GM13976 (cell line): ENCODE measurements at regions not wholly inside any gene's neighbourhood (a gene's known extent, or its start where the extent isn't known, plus 50 kb on each side); places are given as distances from the start of the nearest gene placed in this dataset.

Experiments used
- DNase-seq: peaks from one replicate; pipeline ENCODE4 v3.0.0; 2012; ENCODE audit warnings: low spot score
- in situ Hi-C: fragments of 300-500 bp; cut with MboI; formaldehyde crosslinking; loops from one replicate; pipeline ENCODE4 v1.12.0; 2022; ENCODE audit warnings: low sequenced_read_pairs, mixed read lengths, inconsistent platforms; ENCODE audit not compliant: unreplicated experiment
- TF ChIP-seq, protein P1 (sequence below): IDR thresholded peaks from 2 replicates; pipeline ENCODE4 v1.5.1; 2012; ENCODE audit warnings: borderline replicate concordance, mild to moderate bottlenecking; ENCODE audit not compliant: insufficient read depth; ENCODE audit errors: extremely low read depth, missing control alignments, control extremely low read depth

DNA sequence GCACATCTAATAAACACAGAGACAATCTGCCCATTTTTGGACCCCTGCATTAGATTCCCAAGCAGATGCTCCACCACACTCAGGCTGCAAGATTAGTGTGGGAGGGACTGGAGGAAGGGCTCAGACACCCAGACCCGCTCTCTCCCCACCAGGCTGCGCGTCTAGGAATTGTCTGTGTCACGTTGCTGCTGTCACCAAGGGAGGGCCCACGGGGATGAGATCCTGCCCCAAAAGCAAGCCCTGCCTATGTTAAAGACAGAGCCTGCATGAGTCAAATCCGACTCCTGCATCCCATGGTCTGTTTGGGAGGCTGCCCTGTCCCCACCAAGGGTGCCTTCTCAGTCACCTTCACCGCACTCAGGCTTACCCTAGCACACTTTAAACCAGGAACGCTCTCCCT, 114.4 kb upstream of the ZNF507 start:
- TF ChIP-seq, protein P1, sequence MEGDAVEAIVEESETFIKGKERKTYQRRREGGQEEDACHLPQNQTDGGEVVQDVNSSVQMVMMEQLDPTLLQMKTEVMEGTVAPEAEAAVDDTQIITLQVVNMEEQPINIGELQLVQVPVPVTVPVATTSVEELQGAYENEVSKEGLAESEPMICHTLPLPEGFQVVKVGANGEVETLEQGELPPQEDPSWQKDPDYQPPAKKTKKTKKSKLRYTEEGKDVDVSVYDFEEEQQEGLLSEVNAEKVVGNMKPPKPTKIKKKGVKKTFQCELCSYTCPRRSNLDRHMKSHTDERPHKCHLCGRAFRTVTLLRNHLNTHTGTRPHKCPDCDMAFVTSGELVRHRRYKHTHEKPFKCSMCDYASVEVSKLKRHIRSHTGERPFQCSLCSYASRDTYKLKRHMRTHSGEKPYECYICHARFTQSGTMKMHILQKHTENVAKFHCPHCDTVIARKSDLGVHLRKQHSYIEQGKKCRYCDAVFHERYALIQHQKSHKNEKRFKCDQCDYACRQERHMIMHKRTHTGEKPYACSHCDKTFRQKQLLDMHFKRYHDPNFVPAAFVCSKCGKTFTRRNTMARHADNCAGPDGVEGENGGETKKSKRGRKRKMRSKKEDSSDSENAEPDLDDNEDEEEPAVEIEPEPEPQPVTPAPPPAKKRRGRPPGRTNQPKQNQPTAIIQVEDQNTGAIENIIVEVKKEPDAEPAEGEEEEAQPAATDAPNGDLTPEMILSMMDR: no peak
- in situ Hi-C loops: no loop called here
- no peak for DNase-seq

DNA sequence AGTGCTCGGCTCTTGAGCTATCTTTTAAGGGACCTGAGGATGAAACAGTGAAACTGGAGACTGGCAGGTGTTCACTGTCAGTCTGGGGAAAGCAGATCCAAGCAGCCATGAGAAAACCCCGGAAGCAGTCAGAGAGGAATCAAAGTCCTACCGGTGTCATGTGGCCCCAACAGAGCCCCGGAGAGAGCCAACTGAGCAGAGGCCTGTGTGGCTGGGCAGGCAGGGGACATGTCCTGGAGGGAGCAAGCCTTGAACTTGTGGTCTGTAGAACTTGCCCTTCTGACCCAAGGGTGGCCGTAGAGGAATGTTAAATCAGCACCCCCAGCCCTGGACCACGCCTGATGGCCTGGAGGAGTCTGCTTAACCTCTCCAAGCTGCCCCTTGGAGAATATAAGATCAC, 113.7 kb upstream of the ZNF507 start:
- in situ Hi-C loops: no loop called here
- TF ChIP-seq, protein P1: no peak
- DNase-seq: no peak

DNA sequence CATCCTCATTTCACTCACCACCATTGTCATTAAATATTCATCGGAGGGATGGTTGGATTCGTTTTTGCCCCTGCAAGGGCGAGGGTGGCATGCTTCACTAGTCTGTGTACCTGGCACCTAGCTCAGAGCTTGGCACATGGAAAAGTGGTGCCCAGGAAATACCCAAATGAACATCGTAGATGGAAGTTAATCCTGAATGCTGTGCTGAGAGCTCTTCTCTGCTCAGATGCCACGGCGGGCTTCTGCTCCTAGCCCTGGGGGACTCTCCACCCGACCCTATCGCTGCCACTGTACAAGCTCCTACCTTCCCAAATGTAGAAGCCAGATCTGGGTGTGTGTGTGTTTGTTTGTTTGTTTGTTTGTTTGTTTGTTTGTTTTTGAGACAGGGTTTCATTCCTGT, 113.0 kb upstream of the ZNF507 start:
- TF ChIP-seq, protein P1: no peak
- in situ Hi-C loops: no loop called here
- no peak for DNase-seq

DNA sequence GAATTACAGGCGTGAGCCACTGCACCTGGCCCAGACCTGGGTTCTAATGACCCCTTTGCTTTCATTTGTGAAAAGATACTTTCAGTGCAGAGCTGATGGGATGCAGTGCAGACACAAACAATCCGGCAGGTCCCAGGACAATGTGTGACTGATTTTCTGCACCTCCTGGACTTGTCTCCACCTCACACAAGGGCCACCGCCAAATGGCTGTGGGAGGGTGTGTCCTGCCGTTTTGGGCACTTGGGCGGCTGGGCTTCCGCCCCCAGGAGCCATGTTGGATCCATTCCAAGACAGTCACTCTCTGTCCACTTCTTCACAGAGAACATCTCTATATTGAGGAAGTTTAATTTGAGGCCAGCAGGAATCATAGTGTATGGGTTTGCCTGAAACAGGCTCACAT, 112.3 kb upstream of the ZNF507 start:
- DNase-seq: no peak
- TF ChIP-seq, protein P1: no peak
- in situ Hi-C loops: no loop called here

DNA sequence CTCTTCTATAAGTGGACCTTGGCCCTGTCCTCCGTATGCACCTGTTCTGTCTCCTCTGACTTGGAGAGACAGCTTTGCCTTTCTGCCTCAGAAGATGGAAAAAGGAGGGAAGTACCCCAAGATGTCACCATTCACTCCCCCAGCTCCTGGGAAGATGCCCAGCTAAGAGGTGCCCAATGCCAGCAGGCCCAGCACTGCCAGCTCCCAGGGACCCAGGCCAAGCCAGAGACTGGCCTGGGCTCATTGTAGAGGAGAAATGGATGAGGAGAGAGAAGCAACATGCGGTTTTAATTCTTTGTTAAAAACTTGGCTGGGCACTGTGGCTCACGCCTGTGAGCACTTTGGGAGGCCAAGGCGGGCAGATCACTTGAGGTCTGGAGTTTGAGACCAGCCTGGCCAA, 111.5 kb upstream of the ZNF507 start:
- in situ Hi-C loops: no loop called here
- DNase-seq: no peak
- TF ChIP-seq, protein P1: no peak

DNA sequence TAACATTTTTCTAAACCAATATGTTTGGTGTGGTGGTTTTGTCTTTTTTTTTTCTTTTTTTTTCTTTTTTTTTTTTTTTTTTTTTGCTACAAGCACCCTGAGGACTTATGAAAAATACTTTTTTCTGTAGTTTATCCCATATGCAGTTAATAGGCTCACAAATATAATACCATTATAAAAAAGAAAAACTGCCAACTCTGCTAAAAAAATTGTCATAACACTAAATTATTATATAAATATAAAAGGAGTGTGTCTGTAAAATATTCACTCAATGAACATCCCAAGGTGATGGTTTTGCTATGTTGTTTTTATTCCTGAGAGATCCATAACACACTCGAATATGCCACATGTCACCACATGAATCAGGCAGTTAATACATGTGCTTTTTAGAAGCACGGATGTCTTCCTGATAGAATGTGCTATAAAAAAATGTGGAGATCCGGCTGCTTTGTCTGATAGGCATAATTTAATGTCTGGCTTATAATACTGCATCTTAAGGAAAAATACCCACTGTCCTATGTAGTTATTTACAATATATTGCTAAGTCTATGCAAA, 110.7 kb upstream of the ZNF507 start:
- no peak for DNase-seq
- TF ChIP-seq, protein P1: no peak
- in situ Hi-C loops: no loop called here

DNA sequence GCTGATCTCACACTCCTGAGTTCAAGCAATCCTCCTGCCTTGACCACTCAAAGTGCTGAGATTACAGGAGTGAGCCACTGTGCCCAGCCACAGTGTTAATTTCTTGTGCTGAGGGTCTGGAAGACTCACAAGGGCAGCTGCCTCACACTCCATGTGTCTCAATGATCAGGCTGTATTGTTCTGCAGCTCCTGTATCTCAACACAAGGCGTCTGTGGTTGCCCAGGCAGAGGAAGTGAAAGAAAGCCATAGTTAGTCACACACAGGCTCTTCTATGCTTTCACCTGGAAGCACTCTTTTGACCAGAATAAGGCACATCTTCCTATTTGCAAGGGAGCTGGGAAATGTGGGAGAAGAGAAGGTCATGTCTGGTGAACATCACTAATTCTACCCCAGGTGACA, 107.3 kb upstream of the ZNF507 start:
- TF ChIP-seq, protein P1: no peak
- in situ Hi-C loops: no loop called here

More for the DNA sequence above, 107.3 kb upstream of the ZNF507 start:
- DNase-seq: no peak
